ENCODE measurements at regions not wholly inside any gene's neighbourhood (a gene's known extent, or its start where the extent isn't known, plus 50 kb on each side); places are given as distances from the start of the nearest gene placed in this dataset.

GRCh38 chr12:127455347-127456265 lies 811.4 kb upstream of the TMEM132C start:
- dilution Hi-C loops (cut with MboI; ENCODE audit: extremely low pct_ligation_motif_present, low sequenced_read_pairs) (no loop called here), intact Hi-C loops (cut with micrococcal nuclease) (no loop called here)
- Histone ChIP-seq H3K9me1 (replicated peaks; ENCODE audit: control insufficient read depth, extremely low read depth, insufficient read depth, low read length) (no peaks in the 10 kb centered on the region), H4K20me1 (replicated peaks; ENCODE audit: control insufficient read depth, extremely low read depth, insufficient read depth, low read length) (no peaks in the 10 kb centered on the region), H3K79me2 (ENCODE audit: control insufficient read depth, insufficient read depth, low read length) (no peaks in the 10 kb centered on the region), H3K36me3 (ENCODE audit: control insufficient read depth in 2 of 2, extremely low read depth in 1 of 2, insufficient read depth in 2 of 2, low read length in 2 of 2) (no peaks in the 10 kb centered on the region), H3K27ac (ENCODE audit: insufficient read depth, low read depth, low read length) (no peak overlapping the region), H3K4me1 (ENCODE audit: control insufficient read depth, extremely low read depth, insufficient read depth, low read length) (no peaks in the 10 kb centered on the region), H3K4me2 (ENCODE audit: insufficient read depth, low read length) (no peak overlapping the region), H2AFZ (ENCODE audit: low read depth, low read length) (no peak overlapping the region), H3K9me3 (replicated peaks; ENCODE audit: control insufficient read depth, insufficient read depth, low read length) (peaks cover 2% of the 10 kb centered on the region), H3K27me3 (ENCODE audit: control insufficient read depth in 2 of 2, insufficient read depth in 2 of 2, low read length in 2 of 2) (no peaks in the 10 kb centered on the region), H3K4me3 (replicated peaks in 1 of 3; ENCODE audit: insufficient read depth in 1 of 3, low read depth in 1 of 3, low read length in 3 of 3) (no peak overlapping the region), H3K9ac (replicated peaks; ENCODE audit: extremely low read depth, insufficient read depth, low read length) (no peak overlapping the region)
- no peak for TF ChIP-seq GATA2 (IDR thresholded peaks at IDR 0.05; ENCODE audit: insufficient read depth, insufficient read length, low read depth, low read length)
- no peak for TF ChIP-seq JUN (IDR thresholded peaks at IDR 0.05; ENCODE audit: borderline replicate concordance, insufficient read depth, insufficient read length, low read depth)
- no peak for TF ChIP-seq MYC (IDR thresholded peaks at IDR 0.05; ENCODE audit: low read depth, low read length)
- TF ChIP-seq POLR2AphosphoS5 (IDR thresholded peaks at IDR 0.05; ENCODE audit: insufficient read depth, low read depth, low read length), result no peak
- TF ChIP-seq POLR2A (IDR thresholded peaks at IDR 0.05; ENCODE audit: low read depth, low read length), result no peak
- no peak for TF ChIP-seq MAX (IDR thresholded peaks at IDR 0.05; ENCODE audit: insufficient read depth, insufficient read length)
- no peak for TF ChIP-seq EZH2 (IDR thresholded peaks at IDR 0.05; ENCODE audit: borderline replicate concordance, low read depth, low read length, severe bottlenecking)
- no peak for TF ChIP-seq CTCF (IDR thresholded peaks at IDR 0.05; ENCODE audit: extremely low read depth in 1 of 2, insufficient read depth in 1 of 2, low read depth in 1 of 2, low read length in 2 of 2)
- TF ChIP-seq FOS (IDR thresholded peaks at IDR 0.05; ENCODE audit: borderline replicate concordance, insufficient read depth, low read length), result no peak
- FAIRE-seq (no peak), DNase-seq (ENCODE audit: low read depth, low spot score) (no peak)
- ChIA-PET CTCF (no interaction called here), POLR2A (no interaction called here)
- BruUV-seq (replicated peaks), result no TSS peak

Measured in endothelial cell of umbilical vein (primary cell).